GM19043 (cell line): ENCODE measurements at regions not wholly inside any gene's neighbourhood (a gene's known extent, or its start where the extent isn't known, plus 50 kb on each side); places are given as distances from the start of the nearest gene placed in this dataset.

Experiments used
- ATAC-seq: cut with Tn5 transposase; IDR thresholded peaks from one replicate; pipeline ENCODE4 v1.9.1; 2021; ENCODE audit warnings: low read depth; ENCODE audit not compliant: unreplicated experiment

DNA sequence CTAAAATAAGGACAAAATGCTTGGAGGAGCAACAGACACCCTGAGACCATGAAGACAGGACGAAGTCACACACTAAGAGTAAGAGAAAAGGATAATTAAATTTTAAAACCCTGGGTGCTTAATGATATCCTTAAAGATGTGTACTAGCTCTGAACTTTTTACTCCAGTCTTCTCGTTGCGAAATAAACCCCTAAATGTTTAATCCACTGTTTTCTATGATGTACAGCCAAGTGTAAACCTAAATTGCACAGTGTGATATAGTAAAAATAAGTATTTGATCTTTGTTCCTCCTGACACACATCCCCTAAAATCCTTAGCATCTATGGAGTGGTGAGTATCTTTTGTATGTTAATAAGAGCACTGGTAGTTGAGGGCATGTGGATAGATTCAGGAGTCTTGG is 157.5 kb upstream of the PKDCC start:
- no peak for ATAC-seq

DNA sequence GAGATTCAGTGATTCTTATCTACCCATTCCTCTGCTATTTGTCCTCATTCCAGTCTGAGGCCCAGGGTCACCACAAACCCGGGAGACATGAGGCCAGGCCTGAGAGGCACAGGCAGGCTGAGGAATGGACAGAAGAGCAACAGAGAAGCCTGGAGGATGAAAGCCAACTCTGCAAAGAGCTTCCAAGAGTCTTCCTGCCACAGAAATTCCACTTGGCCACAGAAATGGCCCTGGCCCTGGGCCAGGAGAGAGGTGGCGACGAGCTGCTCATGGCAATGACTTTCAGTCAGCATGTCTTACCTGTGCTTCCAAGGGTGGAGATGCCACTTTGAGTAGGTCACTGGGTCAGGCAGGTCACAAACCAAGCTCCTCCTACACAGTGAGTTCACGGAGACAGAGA is 155.3 kb upstream of the PKDCC start:
- ATAC-seq, result no peak

DNA sequence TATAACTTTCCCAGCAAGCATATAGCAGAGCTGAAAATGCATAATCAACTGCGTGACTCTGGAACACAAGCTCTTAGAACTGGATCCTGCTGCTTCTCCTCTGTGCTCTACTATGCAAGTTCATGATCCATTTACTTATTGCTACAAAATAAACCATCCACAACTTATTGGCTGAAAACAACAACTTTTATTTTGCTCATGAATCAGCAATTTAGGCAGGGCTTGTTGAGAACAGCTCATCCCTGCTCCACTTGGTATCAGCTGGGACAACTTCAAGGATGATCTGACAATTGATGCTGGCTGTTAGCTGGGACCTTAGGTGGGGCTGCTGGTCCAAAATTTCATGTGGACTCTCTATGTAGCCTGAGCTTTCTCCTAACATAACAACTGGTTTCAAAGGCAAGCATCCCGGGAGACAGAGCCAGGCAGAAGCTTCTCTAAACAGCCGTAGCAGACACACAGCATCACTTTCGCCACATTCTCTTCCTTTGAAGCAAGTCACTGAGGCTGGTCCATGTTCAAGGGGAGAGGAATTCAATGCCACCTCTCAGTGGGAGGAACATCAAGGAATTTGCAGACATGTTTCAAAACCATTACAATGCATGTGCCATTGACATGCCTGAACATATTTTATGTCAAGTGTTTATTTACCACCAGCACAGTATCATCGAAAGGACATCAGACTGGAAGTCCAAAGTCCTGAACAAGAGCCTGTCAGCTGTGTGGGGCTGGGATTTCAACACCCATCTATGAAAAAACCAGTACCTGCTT is 153.1 kb upstream of the PKDCC start:
- ATAC-seq, result no peak

DNA sequence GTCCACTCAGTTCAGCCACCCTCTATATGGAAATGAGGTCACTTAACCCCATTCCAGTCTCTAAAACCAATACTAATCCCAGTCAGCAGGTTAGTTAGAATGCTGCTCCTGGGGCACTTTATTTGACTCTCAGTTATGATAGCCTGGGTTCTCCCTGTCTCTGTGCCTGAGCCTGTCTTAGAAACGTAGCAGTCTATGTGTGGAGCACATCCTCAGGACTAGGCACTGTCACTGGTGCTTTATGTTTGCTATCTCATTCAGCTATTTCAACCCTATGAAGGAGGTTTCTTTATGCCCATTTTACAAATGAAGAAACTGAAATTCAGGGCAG is 152.5 kb upstream of the PKDCC start:
- no peak for ATAC-seq

DNA sequence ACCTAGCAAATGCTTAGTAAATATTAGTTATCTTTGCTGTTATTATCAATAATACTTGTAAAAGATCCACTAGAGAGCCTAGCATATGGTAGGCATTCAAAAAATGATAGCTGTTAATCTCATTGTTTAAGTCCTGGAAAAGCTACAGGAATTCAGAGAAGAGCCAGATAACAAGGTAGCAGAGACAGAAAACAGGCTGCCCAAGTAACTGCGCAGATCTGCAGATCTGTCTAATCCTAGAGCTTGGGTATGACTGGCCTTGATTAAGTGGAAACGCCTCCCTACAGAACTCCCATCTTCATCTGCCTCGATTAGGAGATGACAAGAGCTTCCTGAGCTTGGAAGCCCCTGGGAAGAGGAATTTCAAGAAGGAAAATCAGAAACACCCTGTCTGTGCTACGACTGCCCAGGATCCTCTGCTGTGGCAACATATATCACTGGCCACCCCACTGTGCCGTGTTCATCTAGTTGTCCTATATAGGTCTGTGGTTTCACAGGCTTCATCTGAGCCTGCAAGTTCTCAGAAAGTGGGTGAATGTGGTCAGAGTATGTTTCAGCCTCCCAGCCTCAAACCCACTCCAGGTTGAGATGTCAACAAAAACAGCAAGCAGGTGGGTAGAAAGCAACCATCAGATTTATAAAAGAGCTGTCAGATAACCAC is 151.5 kb upstream of the PKDCC start:
- peak; percentile 78 for ATAC-seq

DNA sequence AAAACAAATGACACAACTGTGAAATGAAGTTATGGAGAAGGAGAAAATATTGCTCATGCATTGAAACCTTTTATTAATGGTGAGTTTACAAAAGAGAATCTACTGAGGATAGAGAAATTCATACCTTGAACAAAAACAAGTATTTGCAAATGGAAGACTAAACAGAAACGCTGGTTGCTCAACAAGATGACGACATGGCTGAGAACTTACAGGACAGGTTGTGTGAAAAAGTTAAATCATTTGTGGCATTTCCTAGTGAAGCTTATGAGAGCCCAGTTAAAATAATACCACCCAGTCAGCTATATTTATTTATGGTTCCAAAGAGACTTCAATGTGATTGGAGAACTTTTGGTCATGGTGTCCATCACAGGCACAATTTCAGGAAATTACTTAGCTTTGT is 148.6 kb upstream of the PKDCC start:
- ATAC-seq, result no peak

DNA sequence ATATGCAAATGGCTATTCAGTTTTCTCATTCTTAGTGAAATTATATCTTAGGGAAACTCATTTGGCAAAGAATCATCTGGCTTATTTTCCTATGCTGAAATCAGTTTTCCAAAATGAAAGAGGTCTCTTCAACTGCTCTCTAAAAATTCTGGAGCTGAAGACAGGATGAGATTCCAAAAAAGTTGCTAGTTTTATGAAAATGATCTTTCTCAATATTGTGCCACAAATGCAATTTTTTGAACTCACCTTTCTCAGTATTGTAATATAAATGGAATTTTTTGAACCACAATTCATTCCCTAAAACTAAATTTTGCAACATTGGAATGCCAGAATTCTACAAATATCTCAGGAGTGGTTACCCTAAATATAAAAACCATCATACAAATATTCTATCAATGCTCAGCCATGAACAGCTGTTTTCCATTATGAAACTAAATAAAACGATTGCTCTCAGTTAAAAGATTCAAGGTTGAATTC is 147.7 kb upstream of the PKDCC start:
- ATAC-seq, result no peak

DNA sequence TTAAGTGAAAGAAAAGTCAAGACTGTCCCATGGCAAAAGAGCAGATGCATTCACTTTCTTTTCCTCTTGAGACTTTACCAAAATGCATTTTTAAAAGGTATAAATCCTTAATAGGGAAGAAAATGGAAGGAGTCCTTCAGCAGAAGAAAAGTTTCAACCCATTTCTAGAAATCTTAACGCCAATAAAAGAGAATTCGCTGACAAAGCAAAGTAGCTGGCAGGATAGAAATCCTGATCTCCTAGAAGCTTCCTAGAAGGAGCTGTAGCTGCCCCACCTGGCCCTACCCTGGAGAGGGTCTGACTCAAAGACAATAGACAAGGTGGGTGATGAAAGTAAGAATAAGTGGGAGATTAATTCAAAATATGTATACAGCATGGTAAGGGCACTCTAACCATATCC is 144.9 kb upstream of the PKDCC start:
- ATAC-seq, result no peak

DNA sequence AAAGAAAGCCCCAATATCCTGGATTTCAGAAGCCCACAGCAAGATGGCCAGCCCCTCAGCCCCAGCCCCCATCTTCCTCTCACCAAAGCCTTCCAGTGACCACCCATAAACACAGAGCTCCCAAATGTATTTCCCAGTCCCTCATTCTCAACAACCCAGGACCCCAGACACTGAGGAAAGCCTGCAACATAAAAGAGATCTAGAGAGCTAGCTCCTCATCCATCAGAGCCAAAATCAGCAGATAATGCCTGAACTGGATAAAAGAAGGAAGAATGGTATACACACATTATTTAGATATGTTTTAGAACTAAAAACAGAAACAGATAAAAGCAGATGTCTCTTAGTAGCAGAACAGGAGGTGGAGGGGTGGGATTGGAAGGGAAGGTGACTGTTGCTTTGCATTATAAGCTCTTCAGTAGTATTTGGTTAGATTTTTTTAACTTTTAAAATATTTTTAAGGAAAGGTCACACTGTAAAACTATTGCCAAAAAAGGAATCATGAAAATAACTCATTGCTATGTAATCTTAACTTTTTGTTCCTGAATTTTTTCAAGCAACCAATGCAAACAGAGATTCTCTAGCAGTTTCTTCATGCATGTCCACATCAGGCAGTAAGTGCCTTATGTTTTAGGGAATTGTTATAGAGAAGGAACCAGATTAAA is 144.2 kb upstream of the PKDCC start:
- ATAC-seq, result no peak

DNA sequence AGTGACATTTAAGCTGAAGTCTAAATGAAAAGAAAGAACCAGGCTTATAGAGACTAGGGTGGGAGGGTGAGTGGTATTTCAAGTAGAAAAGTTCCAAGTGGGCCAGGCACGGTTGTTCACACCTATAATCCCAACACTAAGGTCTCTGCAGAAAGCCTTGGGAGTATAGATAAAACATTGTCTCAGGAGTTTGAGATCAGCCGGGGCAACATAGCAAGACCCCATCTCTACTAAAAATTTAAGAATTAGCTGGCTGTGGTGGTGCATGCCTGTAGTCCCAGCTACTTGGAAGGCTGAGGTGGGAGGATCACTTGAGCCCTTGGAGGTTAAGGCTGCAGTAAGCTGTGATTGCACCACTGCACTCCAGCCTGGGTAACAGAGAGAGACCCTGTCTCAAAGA is 143.4 kb upstream of the PKDCC start:
- no peak for ATAC-seq

DNA sequence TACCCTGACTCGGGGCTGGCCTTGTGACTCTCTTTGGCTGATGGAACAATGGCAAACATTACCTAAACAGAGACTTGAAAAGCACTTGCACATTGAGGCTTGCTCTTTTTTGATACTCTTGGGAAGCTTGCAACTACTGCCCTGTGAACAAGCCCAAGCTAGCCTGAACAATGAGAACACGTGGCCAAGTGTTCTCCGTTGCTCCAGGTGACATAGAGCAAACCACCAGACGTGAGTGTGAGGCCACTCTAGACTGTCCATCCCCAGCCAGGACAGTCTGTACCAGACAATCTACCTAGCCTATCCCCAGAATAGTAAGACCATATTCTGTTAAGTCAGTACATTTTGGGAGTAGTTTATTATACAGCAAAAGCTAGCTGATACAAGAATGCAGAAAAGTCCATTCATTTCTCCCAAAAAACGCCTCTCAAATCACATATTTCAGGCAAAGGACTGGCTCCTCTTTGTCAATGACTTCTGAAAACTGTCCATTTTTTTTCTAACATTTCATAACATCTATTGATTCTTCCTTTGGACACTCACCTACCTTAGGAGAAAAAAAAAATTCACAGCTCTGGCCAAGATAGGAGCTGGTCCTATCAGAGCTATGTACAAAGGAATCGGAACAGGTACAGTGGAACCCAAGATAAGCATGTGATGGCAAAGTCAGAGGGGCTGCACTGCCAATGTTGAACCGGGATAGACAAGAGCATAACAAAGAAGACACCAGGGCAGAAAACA is 142.1 kb upstream of the PKDCC start:
- ATAC-seq, result no peak

DNA sequence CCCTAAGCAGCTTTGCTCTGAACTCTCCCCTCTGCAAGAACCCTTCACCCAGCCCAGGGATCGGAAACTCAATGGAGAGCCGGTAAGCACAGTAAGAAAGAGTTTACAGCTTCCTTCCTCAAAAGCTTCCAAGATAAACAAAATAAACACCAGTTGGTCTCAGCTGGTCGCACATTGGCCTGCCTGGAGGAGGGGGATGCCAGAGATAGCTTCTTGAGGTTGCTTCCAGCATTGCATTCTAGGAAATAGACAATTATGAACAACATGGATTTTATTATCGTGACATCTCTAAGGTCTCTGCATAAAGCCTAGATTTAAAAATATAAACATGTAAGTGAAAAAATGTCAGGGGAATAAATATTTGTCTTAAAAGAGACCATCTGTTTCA is 141.5 kb upstream of the PKDCC start:
- ATAC-seq, result no peak

DNA sequence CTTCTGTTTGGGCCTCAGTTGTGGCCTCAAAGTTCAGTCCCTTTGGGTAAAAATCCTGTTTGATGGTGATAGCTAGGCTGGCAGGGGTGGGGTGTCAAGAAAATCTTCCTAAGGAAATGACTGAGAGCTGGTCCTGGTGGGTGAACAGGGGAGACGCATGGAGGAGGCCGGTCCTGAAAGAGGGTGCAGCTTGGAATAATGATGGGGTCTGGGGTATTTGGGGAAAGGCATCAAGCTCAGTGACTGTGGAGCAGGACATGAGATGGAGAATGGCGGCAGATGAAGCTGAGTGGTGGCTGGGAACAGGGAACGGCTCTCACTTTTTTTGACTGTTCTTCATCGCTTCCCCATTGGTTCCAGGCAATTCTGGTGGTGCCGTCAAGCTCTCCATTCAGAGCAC is 140.7 kb upstream of the PKDCC start:
- ATAC-seq, result no peak

DNA sequence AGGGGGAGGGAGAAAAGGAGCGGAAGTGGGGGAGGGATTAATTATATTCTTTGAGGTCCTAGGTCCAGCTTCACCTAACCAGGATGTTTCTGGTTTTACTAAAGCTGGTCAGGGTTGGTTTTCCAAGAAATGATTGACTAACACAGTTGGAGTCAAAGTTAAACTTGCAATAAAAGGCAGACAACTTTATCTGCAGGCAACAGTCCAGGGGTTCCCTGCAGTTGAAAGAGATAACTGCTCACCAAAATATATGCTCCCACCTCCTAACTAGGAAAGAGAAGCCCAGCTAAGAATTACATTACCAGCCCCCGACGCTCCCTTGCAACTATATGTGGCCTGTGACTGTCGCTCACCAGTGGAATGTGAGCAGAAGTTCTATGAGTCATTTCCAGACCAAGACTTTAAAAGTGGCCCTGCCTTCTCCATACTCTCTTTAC is 140.0 kb upstream of the PKDCC start:
- ATAC-seq, result no peak

DNA sequence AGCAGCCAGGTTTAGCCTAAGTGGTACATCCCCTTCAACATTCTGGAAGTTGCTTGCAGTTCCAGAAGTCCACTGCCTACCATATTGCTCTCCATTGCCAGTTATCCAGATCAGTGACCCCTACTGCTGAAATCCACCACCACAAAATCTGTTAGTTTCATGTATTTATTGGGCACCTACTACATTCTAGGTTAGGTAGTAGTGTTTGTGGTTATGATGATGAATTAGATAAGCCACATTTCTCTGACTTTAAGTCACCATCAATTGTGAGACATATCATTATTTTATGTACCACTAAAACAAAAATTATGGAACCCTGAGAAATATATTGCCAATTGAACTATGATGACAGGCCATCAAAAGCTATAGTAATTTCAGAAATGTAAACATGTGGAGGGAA is 139.5 kb upstream of the PKDCC start:
- ATAC-seq, result no peak

DNA sequence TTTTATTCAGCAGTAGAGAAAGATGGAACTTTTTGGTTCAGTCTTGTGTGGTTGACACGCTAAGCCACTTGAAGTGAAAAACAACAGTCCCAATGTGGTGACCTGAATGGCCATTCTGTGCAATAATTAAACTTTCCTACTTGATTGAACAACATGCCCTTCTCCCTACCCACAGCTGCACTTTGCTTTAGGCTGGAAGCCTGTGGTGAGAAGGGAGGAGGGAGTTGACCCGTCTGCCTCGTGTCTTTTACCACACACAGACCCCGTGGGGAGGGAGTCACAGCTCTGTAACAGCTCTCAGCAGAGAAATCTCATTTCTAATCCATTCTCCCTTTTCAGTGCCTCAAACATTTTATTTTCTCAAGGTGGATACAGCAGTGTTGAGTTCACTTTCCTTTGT is 138.2 kb upstream of the PKDCC start:
- ATAC-seq, result no peak

DNA sequence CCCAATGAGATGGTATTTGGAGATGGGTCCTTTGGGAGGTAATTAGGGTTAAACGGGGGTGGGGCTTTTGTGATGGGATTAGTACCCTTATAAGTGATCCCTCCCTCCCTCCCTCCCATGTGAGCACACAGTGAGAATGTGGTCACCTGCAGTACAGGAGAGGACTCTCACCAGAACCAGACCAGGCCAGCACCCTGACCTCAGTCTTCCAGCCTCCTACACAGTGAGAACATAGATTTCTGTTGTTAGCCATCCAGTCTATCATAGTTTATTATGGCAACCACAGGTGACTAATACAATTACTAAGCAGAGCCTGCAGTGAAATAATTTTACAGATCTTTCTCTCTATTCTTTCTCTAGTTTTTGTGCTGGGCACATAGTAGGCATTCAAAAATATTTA is 137.7 kb upstream of the PKDCC start:
- ATAC-seq, result no peak

DNA sequence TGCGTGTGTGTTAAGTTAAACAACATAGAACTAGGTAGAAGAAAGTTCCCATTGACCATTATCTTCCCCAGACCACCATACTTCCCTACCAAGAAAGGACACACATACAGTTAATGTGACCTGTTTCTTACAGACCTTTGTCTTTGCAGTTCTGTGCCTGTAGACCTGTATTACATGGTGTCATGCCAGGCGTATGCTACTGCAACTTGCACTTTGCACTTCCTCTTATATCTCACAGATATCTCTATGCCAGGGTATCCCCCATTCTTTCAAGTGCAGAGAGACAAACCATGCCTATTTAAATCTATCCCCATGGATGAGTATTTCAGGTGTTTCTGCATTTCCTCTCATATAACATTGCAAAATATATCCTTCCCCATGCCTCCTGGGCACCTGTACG is 136.8 kb upstream of the PKDCC start:
- ATAC-seq, result no peak

DNA sequence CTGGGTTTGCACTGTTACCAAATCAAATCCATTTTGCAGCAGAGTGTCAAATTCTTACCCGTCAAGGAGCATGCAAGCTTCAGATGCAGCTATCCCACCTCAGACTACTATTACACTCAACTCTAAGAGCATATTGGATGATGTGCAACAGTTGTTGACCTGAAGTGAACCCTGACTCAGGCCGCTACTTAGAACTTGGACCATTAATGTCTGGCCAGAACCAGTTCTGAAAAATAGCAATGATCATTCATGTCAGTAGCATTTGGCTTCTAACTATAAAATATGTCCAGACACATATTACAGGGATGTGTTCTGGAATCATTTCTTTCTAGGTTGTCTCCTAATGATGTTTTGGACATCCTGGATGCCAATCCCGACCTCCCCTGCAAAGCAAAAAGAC is 135.5 kb upstream of the PKDCC start:
- no peak for ATAC-seq

DNA sequence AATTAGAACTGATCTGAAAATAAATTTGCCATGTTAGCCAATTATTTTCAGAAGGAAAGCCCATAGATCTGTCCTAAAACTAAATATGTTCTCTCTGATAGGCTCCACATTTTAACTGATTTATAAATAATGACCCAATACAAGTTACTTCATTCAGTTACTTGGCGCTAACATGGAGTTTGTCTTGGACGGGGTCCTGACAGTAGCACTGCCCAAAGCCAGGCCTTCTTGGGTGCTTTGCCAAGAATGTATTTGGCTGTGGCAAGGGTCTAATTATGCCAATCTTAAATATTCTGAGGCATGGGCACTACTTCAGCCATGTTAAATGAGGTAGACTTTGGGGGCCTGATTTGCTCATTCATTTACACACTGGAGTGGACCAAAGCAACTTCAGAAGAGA is 135.0 kb upstream of the PKDCC start:
- no peak for ATAC-seq

DNA sequence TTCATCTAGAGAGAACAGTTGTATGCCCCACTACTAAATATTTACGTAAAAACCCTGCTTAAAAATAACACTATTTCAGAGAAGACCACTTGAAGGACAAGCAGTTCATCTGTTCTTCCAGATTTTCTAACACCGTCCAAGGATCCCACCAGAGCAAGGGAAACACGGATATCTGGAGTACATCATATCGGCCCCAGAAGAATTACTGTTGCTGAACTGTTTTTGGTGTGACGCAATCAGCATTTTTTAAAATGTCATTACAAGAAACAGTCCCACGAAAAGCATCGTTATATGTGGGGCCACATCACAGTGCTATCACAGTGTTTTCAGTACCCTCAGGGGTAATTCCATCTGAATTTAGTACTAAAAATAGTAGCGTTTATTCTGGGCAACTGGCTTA is 134.5 kb upstream of the PKDCC start:
- ATAC-seq, result no peak
